ENCODE measurements at regions not wholly inside any gene's neighbourhood (a gene's known extent, or its start where the extent isn't known, plus 50 kb on each side); places are given as distances from the start of the nearest gene placed in this dataset.

- no peak for TF ChIP-seq EP300 (IDR thresholded peaks at IDR 0.05)
- no peak for TF ChIP-seq POLR2AphosphoS5 (IDR thresholded peaks at IDR 0.05)
- TF ChIP-seq POLR2A (IDR thresholded peaks at IDR 0.05): no peak
These were observed 416.1 kb downstream of the MRPL39 start for GRCh38 chr21:25191141-25191540.
